ENCODE measurements at regions not wholly inside any gene's neighbourhood (a gene's known extent, or its start where the extent isn't known, plus 50 kb on each side); places are given as distances from the start of the nearest gene placed in this dataset.

DNA sequence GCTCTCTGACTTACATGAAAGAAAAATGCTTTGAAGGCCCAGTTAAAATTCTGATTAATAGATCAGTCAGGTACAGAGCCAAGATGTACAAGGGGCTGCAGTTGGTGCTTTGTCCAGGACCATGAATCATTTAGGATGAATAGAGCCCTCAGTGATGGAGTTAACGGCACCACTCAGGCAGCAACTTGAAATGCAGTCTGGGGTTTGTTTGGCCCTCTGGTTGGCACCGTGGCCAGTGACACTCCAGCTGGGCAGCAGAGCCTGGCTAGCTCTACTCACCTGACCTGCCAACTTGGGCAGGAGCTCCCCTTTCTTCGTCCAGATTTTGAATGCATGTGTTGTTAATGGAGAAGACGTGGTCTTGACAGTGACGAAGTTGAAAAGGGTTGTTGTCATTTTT lies 493.0 kb upstream of the ACVR2A start:
- TF ChIP-seq, protein P1, sequence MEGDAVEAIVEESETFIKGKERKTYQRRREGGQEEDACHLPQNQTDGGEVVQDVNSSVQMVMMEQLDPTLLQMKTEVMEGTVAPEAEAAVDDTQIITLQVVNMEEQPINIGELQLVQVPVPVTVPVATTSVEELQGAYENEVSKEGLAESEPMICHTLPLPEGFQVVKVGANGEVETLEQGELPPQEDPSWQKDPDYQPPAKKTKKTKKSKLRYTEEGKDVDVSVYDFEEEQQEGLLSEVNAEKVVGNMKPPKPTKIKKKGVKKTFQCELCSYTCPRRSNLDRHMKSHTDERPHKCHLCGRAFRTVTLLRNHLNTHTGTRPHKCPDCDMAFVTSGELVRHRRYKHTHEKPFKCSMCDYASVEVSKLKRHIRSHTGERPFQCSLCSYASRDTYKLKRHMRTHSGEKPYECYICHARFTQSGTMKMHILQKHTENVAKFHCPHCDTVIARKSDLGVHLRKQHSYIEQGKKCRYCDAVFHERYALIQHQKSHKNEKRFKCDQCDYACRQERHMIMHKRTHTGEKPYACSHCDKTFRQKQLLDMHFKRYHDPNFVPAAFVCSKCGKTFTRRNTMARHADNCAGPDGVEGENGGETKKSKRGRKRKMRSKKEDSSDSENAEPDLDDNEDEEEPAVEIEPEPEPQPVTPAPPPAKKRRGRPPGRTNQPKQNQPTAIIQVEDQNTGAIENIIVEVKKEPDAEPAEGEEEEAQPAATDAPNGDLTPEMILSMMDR (IDR thresholded peaks at IDR 0.05): no peak
- TF ChIP-seq POLR2A (IDR thresholded peaks at IDR 0.05): no peak
